ENCODE measurements at regions not wholly inside any gene's neighbourhood (a gene's known extent, or its start where the extent isn't known, plus 50 kb on each side); places are given as distances from the start of the nearest gene placed in this dataset.
"Not testable (repeated sequence)": the region's sequence is repeated elsewhere in the genome, so short reads cannot be mapped to it uniquely, and the experiment has no call there.

GRCh38 chr3:94336046-94336753 lies 273.3 kb downstream of the NSUN3 start:
- DNase-seq = no peak

GRCh38 chr3:94345101-94345500 lies 282.2 kb downstream of the NSUN3 start:
- DNase-seq = no peak

- DNase-seq = no peak
Measured at GRCh38 chr3:94349310-94349878, 286.5 kb downstream of the NSUN3 start.

GRCh38 chr3:94356581-94356980 lies 293.7 kb downstream of the NSUN3 start:
- DNase-seq = no peak

GRCh38 chr3:94359996-94360395 lies 297.1 kb downstream of the NSUN3 start:
- no peak for DNase-seq

GRCh38 chr3:94360987-94361386 lies 298.1 kb downstream of the NSUN3 start:
- no peak for DNase-seq

- DNase-seq = no peak
Measured at GRCh38 chr3:94362393-94362792, 299.5 kb downstream of the NSUN3 start.

- no peak for DNase-seq
Measured at GRCh38 chr3:94365006-94365405, 302.1 kb downstream of the NSUN3 start.

- DNase-seq = no peak
Measured at GRCh38 chr3:94372026-94372425, 309.2 kb downstream of the NSUN3 start.

- DNase-seq = no peak
Measured at GRCh38 chr3:94373456-94373855, 310.6 kb downstream of the NSUN3 start.

- no peak for DNase-seq
Measured at GRCh38 chr3:94374439-94375161, 311.7 kb downstream of the NSUN3 start.

- DNase-seq = not testable (repeated sequence)
Measured at GRCh38 chr3:94377123-94377696, 314.3 kb downstream of the NSUN3 start.

GRCh38 chr3:94377863-94378262 lies 315.0 kb downstream of the NSUN3 start:
- not testable (repeated sequence) for DNase-seq

GRCh38 chr3:94378322-94378721 lies 315.5 kb downstream of the NSUN3 start:
- DNase-seq = no peak

GRCh38 chr3:94379264-94379663 lies 316.4 kb downstream of the NSUN3 start:
- DNase-seq = no peak

- no peak for DNase-seq
Measured at GRCh38 chr3:94394885-94395284, 332.0 kb downstream of the NSUN3 start.

- DNase-seq = no peak
Measured at GRCh38 chr3:94395851-94396250, 333.0 kb downstream of the NSUN3 start.

GRCh38 chr3:94398036-94398435 lies 335.2 kb downstream of the NSUN3 start:
- DNase-seq = no peak

- no peak for DNase-seq
Measured at GRCh38 chr3:94401466-94401865, 338.6 kb downstream of the NSUN3 start.

- no peak for DNase-seq
Measured at GRCh38 chr3:94402126-94402525, 339.3 kb downstream of the NSUN3 start.

GRCh38 chr3:94405258-94406035 lies 342.6 kb downstream of the NSUN3 start:
- no peak for DNase-seq

- no peak for DNase-seq
Measured at GRCh38 chr3:94406595-94406994, 343.7 kb downstream of the NSUN3 start.

GRCh38 chr3:94412936-94413335 lies 350.1 kb downstream of the NSUN3 start:
- DNase-seq = not testable (repeated sequence)

Data from RPMI8226 (cell line).